DND-41 (cell line): ENCODE measurements at regions not wholly inside any gene's neighbourhood (a gene's known extent, or its start where the extent isn't known, plus 50 kb on each side); places are given as distances from the start of the nearest gene placed in this dataset.

Experiments
- EZH2 ChIP-seq: IDR thresholded peaks from 3 replicates; pipeline ENCODE4 v1.6.1; 2012; ENCODE audit warnings: borderline replicate concordance, low read depth, mild to moderate bottlenecking, moderate library complexity, low read length, inconsistent platforms; ENCODE audit not compliant: severe bottlenecking
- TF ChIP-seq, protein P1 (sequence below): IDR thresholded peaks from 2 replicates; pipeline ENCODE4 v1.5.1; 2012; ENCODE audit warnings: borderline replicate concordance, low read length, moderate library complexity, mild to moderate bottlenecking; ENCODE audit not compliant: poor library complexity, severe bottlenecking; ENCODE audit errors: extremely low read depth

DNA sequence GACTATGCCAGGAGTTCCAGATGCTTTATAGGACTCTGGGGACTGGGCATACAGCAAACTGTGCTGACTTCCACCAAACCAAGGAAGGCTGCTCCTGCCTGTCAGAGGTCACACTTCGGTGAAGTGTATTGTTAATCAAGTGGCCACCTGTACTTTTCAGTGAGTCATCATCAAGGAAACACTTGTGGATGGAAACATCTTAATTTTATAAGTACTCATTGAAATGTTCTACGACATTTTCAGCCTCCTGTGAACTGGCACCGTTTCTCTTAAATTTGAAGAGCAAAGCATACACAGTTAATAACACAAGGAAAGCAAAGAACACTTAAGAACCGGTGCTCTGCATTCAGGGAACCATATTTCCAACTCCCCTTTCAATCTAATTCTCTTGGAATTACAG lies 801.7 kb upstream of the DPPA4 start:
- no peak for TF ChIP-seq EZH2
- TF ChIP-seq, protein P1, sequence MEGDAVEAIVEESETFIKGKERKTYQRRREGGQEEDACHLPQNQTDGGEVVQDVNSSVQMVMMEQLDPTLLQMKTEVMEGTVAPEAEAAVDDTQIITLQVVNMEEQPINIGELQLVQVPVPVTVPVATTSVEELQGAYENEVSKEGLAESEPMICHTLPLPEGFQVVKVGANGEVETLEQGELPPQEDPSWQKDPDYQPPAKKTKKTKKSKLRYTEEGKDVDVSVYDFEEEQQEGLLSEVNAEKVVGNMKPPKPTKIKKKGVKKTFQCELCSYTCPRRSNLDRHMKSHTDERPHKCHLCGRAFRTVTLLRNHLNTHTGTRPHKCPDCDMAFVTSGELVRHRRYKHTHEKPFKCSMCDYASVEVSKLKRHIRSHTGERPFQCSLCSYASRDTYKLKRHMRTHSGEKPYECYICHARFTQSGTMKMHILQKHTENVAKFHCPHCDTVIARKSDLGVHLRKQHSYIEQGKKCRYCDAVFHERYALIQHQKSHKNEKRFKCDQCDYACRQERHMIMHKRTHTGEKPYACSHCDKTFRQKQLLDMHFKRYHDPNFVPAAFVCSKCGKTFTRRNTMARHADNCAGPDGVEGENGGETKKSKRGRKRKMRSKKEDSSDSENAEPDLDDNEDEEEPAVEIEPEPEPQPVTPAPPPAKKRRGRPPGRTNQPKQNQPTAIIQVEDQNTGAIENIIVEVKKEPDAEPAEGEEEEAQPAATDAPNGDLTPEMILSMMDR: no peak
